Transverse colon (tissue), 3 donors: ENCODE measurements at regions not wholly inside any gene's neighbourhood (a gene's known extent, or its start where the extent isn't known, plus 50 kb on each side); places are given as distances from the start of the nearest gene placed in this dataset.
"Not testable (repeated sequence)": the region's sequence is repeated elsewhere in the genome, so short reads cannot be mapped to it uniquely, and the experiment has no call there.

Experiments
- CTCF ChIP-seq, 5 experiments: fragments of 200-600 bp in 3 of 5; fragments of 450-650 bp in 2 of 5; sonication (generic) in 3 of 5; IDR thresholded peaks; 1 replicate in 2 of 5; 2 replicates in 3 of 5; pipeline ENCODE4 v1.5.1; 2016 to 2017; ENCODE audit warnings: antibody characterized with exemption in 5 of 5, inconsistent platforms in 3 of 5, mild to moderate bottlenecking in 2 of 5, moderate library complexity in 1 of 5
- POLR2A ChIP-seq: fragments of 450-650 bp; IDR thresholded peaks from one replicate; pipeline ENCODE4 v1.6.1; 2016; ENCODE audit warnings: antibody characterized with exemption, mild to moderate bottlenecking, moderate library complexity

- TF ChIP-seq CTCF (IDR thresholded peaks at IDR 0.05); POLR2A: not testable (repeated sequence)
These were observed 279.7 kb upstream of the SFSWAP start for GRCh38 chr12:131431126-131431655.
